GM10266 (cell line): ENCODE measurements at regions not wholly inside any gene's neighbourhood (a gene's known extent, or its start where the extent isn't known, plus 50 kb on each side); places are given as distances from the start of the nearest gene placed in this dataset.

Source experiments
- DNase-seq: peaks from one replicate; pipeline ENCODE4 v3.0.0; 2012; ENCODE audit errors: extremely low spot score
- TF ChIP-seq, protein P1 (sequence below): IDR thresholded peaks from 2 replicates; pipeline ENCODE4 v1.5.1; 2012; ENCODE audit warnings: mild to moderate bottlenecking, low read depth; ENCODE audit not compliant: control insufficient read depth, insufficient read depth; ENCODE audit errors: missing control alignments

- no peak for DNase-seq
- TF ChIP-seq, protein P1, sequence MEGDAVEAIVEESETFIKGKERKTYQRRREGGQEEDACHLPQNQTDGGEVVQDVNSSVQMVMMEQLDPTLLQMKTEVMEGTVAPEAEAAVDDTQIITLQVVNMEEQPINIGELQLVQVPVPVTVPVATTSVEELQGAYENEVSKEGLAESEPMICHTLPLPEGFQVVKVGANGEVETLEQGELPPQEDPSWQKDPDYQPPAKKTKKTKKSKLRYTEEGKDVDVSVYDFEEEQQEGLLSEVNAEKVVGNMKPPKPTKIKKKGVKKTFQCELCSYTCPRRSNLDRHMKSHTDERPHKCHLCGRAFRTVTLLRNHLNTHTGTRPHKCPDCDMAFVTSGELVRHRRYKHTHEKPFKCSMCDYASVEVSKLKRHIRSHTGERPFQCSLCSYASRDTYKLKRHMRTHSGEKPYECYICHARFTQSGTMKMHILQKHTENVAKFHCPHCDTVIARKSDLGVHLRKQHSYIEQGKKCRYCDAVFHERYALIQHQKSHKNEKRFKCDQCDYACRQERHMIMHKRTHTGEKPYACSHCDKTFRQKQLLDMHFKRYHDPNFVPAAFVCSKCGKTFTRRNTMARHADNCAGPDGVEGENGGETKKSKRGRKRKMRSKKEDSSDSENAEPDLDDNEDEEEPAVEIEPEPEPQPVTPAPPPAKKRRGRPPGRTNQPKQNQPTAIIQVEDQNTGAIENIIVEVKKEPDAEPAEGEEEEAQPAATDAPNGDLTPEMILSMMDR, result no peak
These were observed 346.6 kb downstream of the RFC3 start for GRCh38 chr13:34164582-34164981.

- no peak for DNase-seq
- TF ChIP-seq, protein P1, result no peak
These were observed 347.2 kb downstream of the RFC3 start for GRCh38 chr13:34165158-34165557.

GRCh38 chr13:34166406-34166805, 348.5 kb downstream of the RFC3 start:
- TF ChIP-seq, protein P1, result no peak

DNA sequence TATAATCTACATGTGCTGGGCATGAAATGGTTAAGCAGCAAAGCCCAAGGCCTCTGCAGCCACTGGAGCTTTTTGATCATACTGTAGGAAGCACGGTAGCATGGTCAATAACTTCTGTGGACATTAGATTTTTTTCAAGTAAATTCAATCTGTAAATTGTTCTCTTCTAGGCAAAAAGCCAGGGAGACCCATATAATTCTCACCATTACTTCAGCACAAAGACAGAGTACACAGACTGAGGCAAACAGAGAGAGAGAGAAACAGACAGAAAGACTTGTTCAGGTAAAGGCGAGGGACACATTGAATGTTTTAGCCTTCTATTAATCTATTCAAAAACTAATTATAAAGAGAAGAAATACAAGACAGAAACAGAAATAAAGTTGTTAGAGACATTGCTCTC, 349.4 kb downstream of the RFC3 start:
- DNase-seq, result no peak
- TF ChIP-seq, protein P1, result no peak

More at GRCh38 chr13:34166406-34166805, 348.5 kb downstream of the RFC3 start:
- no peak for DNase-seq

GRCh38 chr13:34172048-34172447, 354.1 kb downstream of the RFC3 start:
- DNase-seq, result no peak
- TF ChIP-seq, protein P1, result no peak

DNA sequence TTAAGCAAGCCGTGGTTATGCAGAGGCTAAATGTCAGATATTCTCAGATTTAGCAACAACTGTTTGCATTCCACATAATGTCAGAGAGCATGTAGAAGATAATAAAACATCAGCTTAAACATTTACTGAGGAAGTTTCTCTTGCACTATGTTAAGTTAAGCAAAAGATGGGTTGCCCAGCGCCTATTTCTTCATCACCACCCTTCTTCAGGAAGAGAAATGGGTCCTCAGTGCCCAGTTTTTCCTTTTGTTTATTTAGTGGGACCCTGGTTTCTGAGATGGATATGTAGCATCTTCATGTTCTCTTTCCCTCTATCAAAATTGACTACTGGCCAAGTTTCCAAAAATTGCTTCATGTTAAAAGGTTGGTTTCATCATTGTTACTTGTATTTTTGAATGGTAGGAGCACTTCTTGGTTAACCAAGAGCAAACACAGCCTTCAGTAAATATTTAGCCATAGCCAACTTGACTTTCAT, 356.8 kb downstream of the RFC3 start:
- TF ChIP-seq, protein P1, result no peak
- no peak for DNase-seq

DNA sequence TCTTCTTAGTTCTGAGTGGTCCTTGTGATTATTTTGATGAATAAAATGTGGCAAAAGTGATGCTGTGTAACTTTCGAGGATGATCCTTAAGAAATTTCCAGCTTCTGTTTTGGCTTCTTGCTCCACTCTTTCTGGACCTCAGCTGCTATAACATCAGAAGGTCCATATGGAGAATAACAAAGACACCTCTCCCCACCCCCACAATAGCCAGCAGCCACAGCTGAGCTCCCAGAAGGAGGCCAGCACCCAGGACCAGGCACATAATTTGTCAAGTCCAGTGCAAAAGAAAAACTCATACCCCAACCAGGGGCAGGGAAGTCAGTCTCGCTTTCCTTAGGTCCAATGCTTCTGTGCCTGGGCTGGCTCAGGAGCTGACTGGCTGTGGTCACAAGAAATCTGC, 357.6 kb downstream of the RFC3 start:
- no peak for DNase-seq
- TF ChIP-seq, protein P1, result no peak
